ENCODE measurements at regions not wholly inside any gene's neighbourhood (a gene's known extent, or its start where the extent isn't known, plus 50 kb on each side); places are given as distances from the start of the nearest gene placed in this dataset.

- TF ChIP-seq EZH2 (IDR thresholded peaks at IDR 0.05), result no peak
- TF ChIP-seq, protein P1, sequence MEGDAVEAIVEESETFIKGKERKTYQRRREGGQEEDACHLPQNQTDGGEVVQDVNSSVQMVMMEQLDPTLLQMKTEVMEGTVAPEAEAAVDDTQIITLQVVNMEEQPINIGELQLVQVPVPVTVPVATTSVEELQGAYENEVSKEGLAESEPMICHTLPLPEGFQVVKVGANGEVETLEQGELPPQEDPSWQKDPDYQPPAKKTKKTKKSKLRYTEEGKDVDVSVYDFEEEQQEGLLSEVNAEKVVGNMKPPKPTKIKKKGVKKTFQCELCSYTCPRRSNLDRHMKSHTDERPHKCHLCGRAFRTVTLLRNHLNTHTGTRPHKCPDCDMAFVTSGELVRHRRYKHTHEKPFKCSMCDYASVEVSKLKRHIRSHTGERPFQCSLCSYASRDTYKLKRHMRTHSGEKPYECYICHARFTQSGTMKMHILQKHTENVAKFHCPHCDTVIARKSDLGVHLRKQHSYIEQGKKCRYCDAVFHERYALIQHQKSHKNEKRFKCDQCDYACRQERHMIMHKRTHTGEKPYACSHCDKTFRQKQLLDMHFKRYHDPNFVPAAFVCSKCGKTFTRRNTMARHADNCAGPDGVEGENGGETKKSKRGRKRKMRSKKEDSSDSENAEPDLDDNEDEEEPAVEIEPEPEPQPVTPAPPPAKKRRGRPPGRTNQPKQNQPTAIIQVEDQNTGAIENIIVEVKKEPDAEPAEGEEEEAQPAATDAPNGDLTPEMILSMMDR (IDR thresholded peaks at IDR 0.05), result no peak
- TF ChIP-seq EZH2phosphoT487 (IDR thresholded peaks at IDR 0.05), result no peak
Observed at GRCh38 chr1:55582084-55582483, 366.9 kb upstream of the USP24 start.

Data from neural progenitor cell (in vitro differentiated cells).